GM12878 (cell line): ENCODE measurements at regions not wholly inside any gene's neighbourhood (a gene's known extent, or its start where the extent isn't known, plus 50 kb on each side); places are given as distances from the start of the nearest gene placed in this dataset.

ENCODE experiments used
- ATAC-seq: fragments of 200-7000 bp; cut with Tn5 transposase; 3 replicates; pipeline ENCODE4 v1.9.1; 2020; ENCODE audit warnings: mild to moderate bottlenecking, moderate library complexity
- BruUV-seq: library from RNA; stranded (reverse); fragments of 400-500 nt; replicated peaks from 2 replicates; lab custom pipeline; 2021; lab: Mats Ljungman, UMichigan
- CTCF ChIA-PET: fragments of 300-600 bp; sonication (Branson Sonifier 250); formaldehyde crosslinking; extraction: SDS; loops from one replicate; lab custom pipeline; 2021; ENCODE audit warnings: inconsistent platforms; lab: Yijun Ruan, JAX
- POLR2A ChIA-PET: fragments of 350-600 bp; formaldehyde crosslinking; extraction: SDS; loops from one replicate; lab custom pipeline; 2021; ENCODE audit warnings: inconsistent platforms; lab: Charles Lee
- RAD21 ChIA-PET: fragments of 300-600 bp; sonication (Branson Sonifier 250); formaldehyde crosslinking; loops from one replicate; lab custom pipeline; 2023; ENCODE audit warnings: antibody characterized with exemption; ENCODE audit not compliant: unreplicated experiment; lab: Charles Lee
- SMC1A ChIA-PET: fragments of 300-600 bp; sonication (Branson Sonifier 250); formaldehyde crosslinking; loops from one replicate; lab custom pipeline; 2023; ENCODE audit not compliant: unreplicated experiment, uncharacterized antibody; lab: Charles Lee
- DNase-seq: peaks from one replicate; pipeline ENCODE4 v3.0.0-alpha.2; 2011; ENCODE audit warnings: low read depth, low spot score
- FAIRE-seq: peaks from 3 replicates; lab custom pipeline; 2011; peaks lifted over from hg19 to GRCh38; lab: Jason Lieb, UNC
- H2AFZ ChIP-seq: 2 replicates; pipeline ENCODE4 v1.6.0; 2011; ENCODE audit warnings: low read depth, low read length, control low read depth; ENCODE audit not compliant: control insufficient read depth
- H3K27ac ChIP-seq: 2 replicates; pipeline ENCODE4 v1.5.1; 2011; ENCODE audit warnings: control low read depth; ENCODE audit not compliant: control insufficient read depth, insufficient read depth
- H3K27me3 ChIP-seq, 2 experiments: replicated peaks in 1 of 2; 2 replicates each; pipeline versions ENCODE4 v1.6.0 to v1.6.1; 2011; ENCODE audit warnings: low read length in 1 of 2; ENCODE audit not compliant: control insufficient read depth in 2 of 2, insufficient read depth in 2 of 2
- H3K36me3 ChIP-seq, 2 experiments: 2 replicates each; pipeline ENCODE4 v1.5.1; 2011; ENCODE audit warnings: low read length in 1 of 2; ENCODE audit not compliant: control insufficient read depth in 2 of 2, insufficient read depth in 2 of 2
- H3K4me1 ChIP-seq: 2 replicates; pipeline ENCODE4 v1.6.1; 2011; ENCODE audit warnings: mild to moderate bottlenecking, low read length, moderate library complexity, mixed read lengths; ENCODE audit not compliant: control insufficient read depth, insufficient read depth
- H3K4me2 ChIP-seq: 2 replicates; pipeline ENCODE4 v1.6.0; 2011; ENCODE audit warnings: control low read depth; ENCODE audit not compliant: control insufficient read depth, insufficient read depth
- H3K4me3 ChIP-seq: fragments of 200-600 bp; sonication (generic); 2 replicates; pipeline ENCODE4 v1.5.1; 2016
- H3K79me2 ChIP-seq: 2 replicates; pipeline ENCODE4 v1.6.0; 2011; ENCODE audit warnings: low read length; ENCODE audit not compliant: control insufficient read depth, insufficient read depth
- H3K9ac ChIP-seq: 2 replicates; pipeline ENCODE4 v1.8.0; 2011; ENCODE audit warnings: low read length, control low read depth, mixed read lengths; ENCODE audit not compliant: control insufficient read depth, insufficient read depth
- H3K9me3 ChIP-seq: replicated peaks from 3 replicates; pipeline ENCODE4 v1.5.1; 2011; ENCODE audit warnings: mild to moderate bottlenecking, low read length; ENCODE audit not compliant: control insufficient read depth, insufficient read depth
- H4K20me1 ChIP-seq: 2 replicates; pipeline ENCODE4 v1.6.0; 2011; ENCODE audit not compliant: control insufficient read depth, insufficient read depth
- BHLHE40 ChIP-seq, 2 experiments: fragments of 450-650 bp in 1 of 2; IDR thresholded peaks; 2 replicates each; pipeline ENCODE4 v1.6.1; 2011 to 2017; ENCODE audit warnings: low read depth in 2 of 2, borderline replicate concordance in 1 of 2, improper control_type of control experiment in 1 of 2, low read length in 1 of 2, mild to moderate bottlenecking in 1 of 2
- CBFB ChIP-seq: IDR thresholded peaks from 2 replicates; pipeline ENCODE4 v1.6.1; 2016; ENCODE audit warnings: antibody characterized with exemption, low read depth
- CBX5 ChIP-seq: sonication (generic); IDR thresholded peaks from 2 replicates; pipeline ENCODE4 v1.6.1; 2016; ENCODE audit warnings: low read depth, moderate library complexity, mild to moderate bottlenecking, inconsistent platforms
- EGR1 ChIP-seq, 2 experiments: IDR thresholded peaks; 1 replicate in 1 of 2; 2 replicates in 1 of 2; pipeline ENCODE4 v1.6.1; 2011 to 2012; ENCODE audit warnings: low read depth in 2 of 2, low read length in 2 of 2, borderline replicate concordance in 1 of 2, mild to moderate bottlenecking in 1 of 2, moderate library complexity in 1 of 2
- ESRRA ChIP-seq: IDR thresholded peaks from 2 replicates; pipeline ENCODE4 v1.6.1; 2012; ENCODE audit warnings: mild to moderate bottlenecking, low read length, improper control_type of control experiment
- FOXK2 ChIP-seq: fragments of 450-650 bp; IDR thresholded peaks from 2 replicates; pipeline ENCODE4 v1.6.1; 2017; ENCODE audit warnings: mild to moderate bottlenecking, moderate library complexity
- JUND ChIP-seq: IDR thresholded peaks from 2 replicates; pipeline ENCODE4 v1.6.1; 2012; ENCODE audit warnings: low read depth, mild to moderate bottlenecking, low read length, improper control_type of control experiment, moderate library complexity
- MYB ChIP-seq: fragments of 150-350 bp; IDR thresholded peaks from 2 replicates; pipeline ENCODE4 v1.6.1; 2014; ENCODE audit warnings: mild to moderate bottlenecking, low read depth, low read length, borderline replicate concordance
- RB1 ChIP-seq: fragments of 450-650 bp; formaldehyde crosslinking; IDR thresholded peaks from 2 replicates; pipeline ENCODE4 v1.6.1; 2017; ENCODE audit warnings: mild to moderate bottlenecking, borderline replicate concordance
- STAT1 ChIP-seq: fragments of 450-650 bp; conservative IDR thresholded peaks from 2 replicates; pipeline ENCODE4 v1.6.1; 2014; ENCODE audit warnings: antibody characterized with exemption, mild to moderate bottlenecking
- WGBS: methylation state at CpG from one replicate; pipeline ENCODE4 v1.1.6; 2016; ENCODE audit warnings: low lambda C conversion rate; ENCODE audit not compliant: insufficient replicate concordance, insufficient coverage; ENCODE audit errors: missing lambda C conversion rate; 5-methylcytosine and 5-hydroxymethylcytosine counted together
- in situ Hi-C: fragments of 300-500 bp; cut with MboI; formaldehyde crosslinking; loops from 9 replicates; pipeline ENCODE4 v1.14.3; 2018; ENCODE audit warnings: mixed read lengths
- intact Hi-C: fragments of 100-400 bp; cut with micrococcal nuclease; formaldehyde crosslinking; loops from one replicate; pipeline ENCODE4 v1.14.2; 2022; ENCODE audit not compliant: unreplicated experiment
- TF ChIP-seq, protein P1 (sequence below): fragments of 450-650 bp; conservative IDR thresholded peaks from 2 replicates; pipeline ENCODE4 v1.6.1; 2017; ENCODE audit warnings: mild to moderate bottlenecking, moderate library complexity
- TF ChIP-seq, protein P2 (sequence below): fragments of 450-650 bp; IDR thresholded peaks from 2 replicates; pipeline ENCODE4 v1.6.1; 2017; ENCODE audit warnings: borderline replicate concordance
- TF ChIP-seq, protein P3 (sequence below): fragments of 450-650 bp; IDR thresholded peaks from 2 replicates; pipeline ENCODE4 v1.6.1; 2016; ENCODE audit warnings: mild to moderate bottlenecking

GRCh38 chr3:137065381-137065780 is 107.6 kb downstream of the IL20RB start:
- H3K4me1 ChIP-seq: peaks cover 32% of the 10 kb centered on the region
- no peak for DNase-seq
- RAD21 ChIA-PET: no interaction called here
- peak overlapping the region; percentile 65 for H2AFZ ChIP-seq
- H4K20me1 ChIP-seq: no peaks in the 10 kb centered on the region
- TF ChIP-seq CBX5 (0 out of 2 replicates have a peak, but pooled peaks have one; percentile 21), EGR1 (IDR thresholded peaks at IDR 0.05; ENCODE audit: borderline replicate concordance in 1 of 2, low read depth in 2 of 2, low read length in 2 of 2) (no peak), BHLHE40 (IDR thresholded peaks at IDR 0.05; ENCODE audit: borderline replicate concordance in 1 of 2, low read depth in 2 of 2, low read length in 1 of 2) (no peak), JUND (no peak)
- TF ChIP-seq, all 136 proteins: peak for 1
- Histone ChIP-seq H3K79me2 (no peaks in the 10 kb centered on the region), H3K4me2 (peak overlapping the region; percentile 36; the same call in 1 of the 2 replicates), H3K27me3 (no peaks in the 10 kb centered on the region), H3K9ac (0 out of 2 replicates have a peak overlapping the region, but pooled peaks have one; percentile 2), H3K27ac (peak overlapping the region; percentile 41; the same call in 1 of the 2 replicates), H3K36me3 (no peaks in the 10 kb centered on the region), H3K4me3 (no peak overlapping the region), H3K9me3 (peaks cover 2% of the 10 kb centered on the region; the same call in 1 of the 3 replicates)
- peak; percentile 45 for ATAC-seq
- ChIA-PET CTCF (no interaction called here), POLR2A (no interaction called here), SMC1A (interaction anchor here (1.3 kb wide), 1 partner anchor 33 kb away, joined by 3 read pairs; no protein-coding TSS in a partner anchor)
- no TSS peak for BruUV-seq
- no peak for FAIRE-seq
- intact Hi-C loops: no loop called here
- in situ Hi-C loops: no loop called here
- WGBS: 93% methylated on average over 1 of the region's 1 CpG

- no peak overlapping the region for H3K4me2 ChIP-seq
- H2AFZ ChIP-seq: peak overlapping the region; percentile 49
- CTCF ChIA-PET: no interaction called here
- H4K20me1 ChIP-seq: no peaks in the 10 kb centered on the region
- POLR2A ChIA-PET: no interaction called here
- in situ Hi-C loops: no loop called here
- no peaks in the 10 kb centered on the region for H3K36me3 ChIP-seq
- SMC1A ChIA-PET: no interaction called here
- ATAC-seq (no peak), FAIRE-seq (no peak), DNase-seq (no peak)
- no TSS peak for BruUV-seq
- H3K4me1 ChIP-seq: peaks cover 29% of the 10 kb centered on the region
- no peak overlapping the region for H3K27ac ChIP-seq
- H3K79me2 ChIP-seq: no peaks in the 10 kb centered on the region
- intact Hi-C loops: no loop called here
- 41% methylated on average over 2 of the region's 2 CpGs for WGBS
- RAD21 ChIA-PET: no interaction called here
- peaks cover 2% of the 10 kb centered on the region; the same call in 1 of the 3 replicates for H3K9me3 ChIP-seq
- H3K9ac ChIP-seq: no peak overlapping the region
- no peaks in the 10 kb centered on the region for H3K27me3 ChIP-seq
- no peak overlapping the region for H3K4me3 ChIP-seq
- TF ChIP-seq RB1: no peak
- no peak for TF ChIP-seq FOXK2
- TF ChIP-seq, protein P1, sequence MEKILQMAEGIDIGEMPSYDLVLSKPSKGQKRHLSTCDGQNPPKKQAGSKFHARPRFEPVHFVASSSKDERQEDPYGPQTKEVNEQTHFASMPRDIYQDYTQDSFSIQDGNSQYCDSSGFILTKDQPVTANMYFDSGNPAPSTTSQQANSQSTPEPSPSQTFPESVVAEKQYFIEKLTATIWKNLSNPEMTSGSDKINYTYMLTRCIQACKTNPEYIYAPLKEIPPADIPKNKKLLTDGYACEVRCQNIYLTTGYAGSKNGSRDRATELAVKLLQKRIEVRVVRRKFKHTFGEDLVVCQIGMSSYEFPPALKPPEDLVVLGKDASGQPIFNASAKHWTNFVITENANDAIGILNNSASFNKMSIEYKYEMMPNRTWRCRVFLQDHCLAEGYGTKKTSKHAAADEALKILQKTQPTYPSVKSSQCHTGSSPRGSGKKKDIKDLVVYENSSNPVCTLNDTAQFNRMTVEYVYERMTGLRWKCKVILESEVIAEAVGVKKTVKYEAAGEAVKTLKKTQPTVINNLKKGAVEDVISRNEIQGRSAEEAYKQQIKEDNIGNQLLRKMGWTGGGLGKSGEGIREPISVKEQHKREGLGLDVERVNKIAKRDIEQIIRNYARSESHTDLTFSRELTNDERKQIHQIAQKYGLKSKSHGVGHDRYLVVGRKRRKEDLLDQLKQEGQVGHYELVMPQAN: no peak
- TF ChIP-seq, protein P2, sequence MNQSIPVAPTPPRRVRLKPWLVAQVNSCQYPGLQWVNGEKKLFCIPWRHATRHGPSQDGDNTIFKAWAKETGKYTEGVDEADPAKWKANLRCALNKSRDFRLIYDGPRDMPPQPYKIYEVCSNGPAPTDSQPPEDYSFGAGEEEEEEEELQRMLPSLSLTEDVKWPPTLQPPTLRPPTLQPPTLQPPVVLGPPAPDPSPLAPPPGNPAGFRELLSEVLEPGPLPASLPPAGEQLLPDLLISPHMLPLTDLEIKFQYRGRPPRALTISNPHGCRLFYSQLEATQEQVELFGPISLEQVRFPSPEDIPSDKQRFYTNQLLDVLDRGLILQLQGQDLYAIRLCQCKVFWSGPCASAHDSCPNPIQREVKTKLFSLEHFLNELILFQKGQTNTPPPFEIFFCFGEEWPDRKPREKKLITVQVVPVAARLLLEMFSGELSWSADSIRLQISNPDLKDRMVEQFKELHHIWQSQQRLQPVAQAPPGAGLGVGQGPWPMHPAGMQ: no peak
- no peak for TF ChIP-seq CBFB
- no peak for TF ChIP-seq STAT1
- TF ChIP-seq, protein P3, sequence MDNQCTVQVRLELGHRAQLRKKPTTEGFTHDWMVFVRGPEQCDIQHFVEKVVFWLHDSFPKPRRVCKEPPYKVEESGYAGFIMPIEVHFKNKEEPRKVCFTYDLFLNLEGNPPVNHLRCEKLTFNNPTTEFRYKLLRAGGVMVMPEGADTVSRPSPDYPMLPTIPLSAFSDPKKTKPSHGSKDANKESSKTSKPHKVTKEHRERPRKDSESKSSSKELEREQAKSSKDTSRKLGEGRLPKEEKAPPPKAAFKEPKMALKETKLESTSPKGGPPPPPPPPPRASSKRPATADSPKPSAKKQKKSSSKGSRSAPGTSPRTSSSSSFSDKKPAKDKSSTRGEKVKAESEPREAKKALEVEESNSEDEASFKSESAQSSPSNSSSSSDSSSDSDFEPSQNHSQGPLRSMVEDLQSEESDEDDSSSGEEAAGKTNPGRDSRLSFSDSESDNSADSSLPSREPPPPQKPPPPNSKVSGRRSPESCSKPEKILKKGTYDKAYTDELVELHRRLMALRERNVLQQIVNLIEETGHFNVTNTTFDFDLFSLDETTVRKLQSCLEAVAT: no peak
- TF ChIP-seq ESRRA: no peak
- TF ChIP-seq MYB: no peak
Measured at GRCh38 chr3:137066092-137066491, 108.3 kb downstream of the IL20RB start.
